ENCODE measurements at regions not wholly inside any gene's neighbourhood (a gene's known extent, or its start where the extent isn't known, plus 50 kb on each side); places are given as distances from the start of the nearest gene placed in this dataset.

DNA sequence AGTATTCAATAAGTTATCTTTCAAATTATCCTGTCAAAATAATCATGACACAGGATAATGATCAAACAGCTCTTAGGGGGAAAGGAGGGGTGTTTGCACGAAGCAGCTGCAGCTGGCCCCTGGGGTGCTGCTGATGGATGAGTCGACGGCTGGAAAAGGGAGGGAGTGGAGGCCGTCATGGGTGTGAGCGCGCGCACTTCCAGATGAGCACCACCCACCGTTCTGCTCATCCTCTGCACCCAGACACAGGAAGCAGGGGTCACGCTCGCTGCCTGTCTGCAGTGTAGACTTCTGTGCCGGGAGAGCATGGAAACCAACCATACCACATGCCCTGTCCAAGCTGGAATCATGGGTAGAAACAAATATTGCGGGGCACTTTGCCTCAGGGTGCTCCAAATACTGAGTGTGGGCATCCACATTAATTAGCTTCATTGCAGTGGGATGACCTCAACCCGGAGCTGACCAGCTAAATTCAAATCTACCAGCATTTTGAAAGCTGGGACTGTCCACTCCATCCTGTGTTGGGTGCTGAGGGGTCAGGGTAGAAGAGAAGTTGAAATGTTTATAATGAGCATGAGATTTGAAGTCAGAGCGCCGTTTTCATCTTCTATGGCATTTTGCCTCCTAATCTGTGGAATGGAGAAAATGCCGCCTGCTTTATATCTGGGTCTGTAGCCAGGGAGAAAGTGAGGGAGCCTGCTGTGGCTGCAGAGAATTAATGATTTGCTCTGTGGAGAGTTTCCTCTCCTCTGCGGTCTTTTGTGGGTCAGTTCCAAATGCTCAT is 802.4 kb downstream of the TBC1D22A start:
- CTCF ChIA-PET: no interaction called here
- Histone ChIP-seq H3K27ac (ENCODE audit: extremely low read depth, low read depth, low read length) (no peak overlapping the region), H3K36me3 (ENCODE audit: control insufficient read depth in 2 of 2, insufficient read depth in 1 of 2, low read length in 2 of 2) (no peaks in the 10 kb centered on the region), H3K4me3 (ENCODE audit: low read depth, low read length) (no peak overlapping the region), H3K9me3 (ENCODE audit: control insufficient read depth, insufficient read depth, low read depth, low read length) (no peaks in the 10 kb centered on the region), H3K4me1 (ENCODE audit: control insufficient read depth, insufficient read depth, low read length) (no peaks in the 10 kb centered on the region)
- no peak for TF ChIP-seq ZNF223 (tag by site-specific recombination; IDR thresholded peaks at IDR 0.05)
- TF ChIP-seq, protein P1, sequence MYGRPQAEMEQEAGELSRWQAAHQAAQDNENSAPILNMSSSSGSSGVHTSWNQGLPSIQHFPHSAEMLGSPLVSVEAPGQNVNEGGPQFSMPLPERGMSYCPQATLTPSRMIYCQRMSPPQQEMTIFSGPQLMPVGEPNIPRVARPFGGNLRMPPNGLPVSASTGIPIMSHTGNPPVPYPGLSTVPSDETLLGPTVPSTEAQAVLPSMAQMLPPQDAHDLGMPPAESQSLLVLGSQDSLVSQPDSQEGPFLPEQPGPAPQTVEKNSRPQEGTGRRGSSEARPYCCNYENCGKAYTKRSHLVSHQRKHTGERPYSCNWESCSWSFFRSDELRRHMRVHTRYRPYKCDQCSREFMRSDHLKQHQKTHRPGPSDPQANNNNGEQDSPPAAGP (tag by site-specific recombination; IDR thresholded peaks at IDR 0.05): peak; percentile 33; the same call in 1 of the 2 replicates
- POLR2A ChIA-PET: no interaction called here

DNA sequence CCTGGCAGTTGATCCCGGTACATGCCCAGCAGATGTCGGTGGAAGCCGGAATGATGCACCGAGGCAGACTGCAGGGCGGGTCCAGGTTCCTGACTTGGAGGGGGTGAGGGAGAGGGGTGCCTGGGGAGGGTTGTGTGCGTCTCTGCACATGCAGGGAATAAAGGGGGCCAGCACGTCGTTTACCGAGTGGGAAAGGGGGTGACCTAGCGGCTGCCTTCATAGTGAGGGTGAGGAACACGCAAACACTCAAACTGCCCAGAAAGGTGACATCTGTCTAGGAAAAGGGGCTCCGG is 801.7 kb downstream of the TBC1D22A start:
- H3K36me3 ChIP-seq (ENCODE audit: control insufficient read depth in 2 of 2, insufficient read depth in 1 of 2, low read length in 2 of 2): no peaks in the 10 kb centered on the region
- H3K27ac ChIP-seq (ENCODE audit: extremely low read depth, low read depth, low read length): no peak overlapping the region
- no peak overlapping the region for H3K4me3 ChIP-seq (ENCODE audit: low read depth, low read length)
- H3K4me1 ChIP-seq (ENCODE audit: control insufficient read depth, insufficient read depth, low read length): no peaks in the 10 kb centered on the region
- CTCF ChIA-PET: no interaction called here
- TF ChIP-seq, protein P2, sequence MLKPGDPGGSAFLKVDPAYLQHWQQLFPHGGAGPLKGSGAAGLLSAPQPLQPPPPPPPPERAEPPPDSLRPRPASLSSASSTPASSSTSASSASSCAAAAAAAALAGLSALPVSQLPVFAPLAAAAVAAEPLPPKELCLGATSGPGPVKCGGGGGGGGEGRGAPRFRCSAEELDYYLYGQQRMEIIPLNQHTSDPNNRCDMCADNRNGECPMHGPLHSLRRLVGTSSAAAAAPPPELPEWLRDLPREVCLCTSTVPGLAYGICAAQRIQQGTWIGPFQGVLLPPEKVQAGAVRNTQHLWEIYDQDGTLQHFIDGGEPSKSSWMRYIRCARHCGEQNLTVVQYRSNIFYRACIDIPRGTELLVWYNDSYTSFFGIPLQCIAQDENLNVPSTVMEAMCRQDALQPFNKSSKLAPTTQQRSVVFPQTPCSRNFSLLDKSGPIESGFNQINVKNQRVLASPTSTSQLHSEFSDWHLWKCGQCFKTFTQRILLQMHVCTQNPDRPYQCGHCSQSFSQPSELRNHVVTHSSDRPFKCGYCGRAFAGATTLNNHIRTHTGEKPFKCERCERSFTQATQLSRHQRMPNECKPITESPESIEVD (tag by site-specific recombination; IDR thresholded peaks at IDR 0.05): no peak
- no peak for TF ChIP-seq ZNF354C (tag by site-specific recombination; IDR thresholded peaks at IDR 0.05; ENCODE audit: borderline replicate concordance, low read depth)
- H3K9me3 ChIP-seq (ENCODE audit: control insufficient read depth, insufficient read depth, low read depth, low read length): no peaks in the 10 kb centered on the region
- POLR2A ChIA-PET: no interaction called here

DNA sequence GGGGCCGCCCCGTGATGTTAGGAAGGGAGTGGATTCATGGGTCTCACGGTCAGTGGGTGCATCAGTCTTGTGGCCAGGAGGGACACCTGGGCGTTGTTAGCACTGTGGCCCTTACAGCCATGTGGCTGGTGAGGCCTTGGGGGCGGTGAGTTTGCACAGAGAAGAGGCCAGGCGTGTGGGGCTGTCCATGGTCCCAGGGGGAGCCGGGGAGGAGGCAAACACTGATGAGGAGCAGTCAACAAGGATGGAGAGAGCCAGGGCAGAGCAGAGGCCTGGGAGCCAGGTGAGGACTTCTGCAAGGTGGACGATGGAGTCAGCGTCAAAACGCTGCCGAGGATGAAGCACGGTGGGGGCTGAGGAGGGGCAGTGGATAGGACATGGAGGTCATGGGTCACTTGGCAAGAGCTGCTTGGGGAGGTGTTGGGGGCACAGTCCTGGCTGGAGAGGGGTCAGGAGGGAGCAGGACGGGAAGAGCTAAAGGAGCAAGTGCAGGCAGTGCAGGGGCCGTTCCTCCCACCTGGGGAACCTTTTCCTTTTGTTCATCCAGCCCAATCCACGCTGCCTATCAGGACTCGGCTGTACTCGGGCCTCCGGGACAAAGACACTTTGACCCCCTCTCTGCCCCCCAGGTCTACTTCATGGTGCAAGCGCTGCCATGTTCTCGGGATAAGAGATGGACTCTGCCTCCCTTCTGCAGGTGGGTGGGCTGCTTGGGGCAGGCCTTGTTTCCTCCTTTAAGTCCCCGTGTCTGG is 801.1 kb downstream of the TBC1D22A start:
- no peaks in the 10 kb centered on the region for H3K4me1 ChIP-seq (ENCODE audit: control insufficient read depth, insufficient read depth, low read length)
- no peaks in the 10 kb centered on the region for H3K9me3 ChIP-seq (ENCODE audit: control insufficient read depth, insufficient read depth, low read depth, low read length)
- POLR2A ChIA-PET: no interaction called here
- CTCF ChIA-PET: no interaction called here
- no peak overlapping the region for H3K4me3 ChIP-seq (ENCODE audit: low read depth, low read length)
- no peak overlapping the region for H3K27ac ChIP-seq (ENCODE audit: extremely low read depth, low read depth, low read length)
- no peaks in the 10 kb centered on the region for H3K36me3 ChIP-seq (ENCODE audit: control insufficient read depth in 2 of 2, insufficient read depth in 1 of 2, low read length in 2 of 2)
- no peak for TF ChIP-seq ZNF571 (tag by site-specific recombination; IDR thresholded peaks at IDR 0.05)
- no peak for TF ChIP-seq ZNF121 (tag by site-specific recombination; IDR thresholded peaks at IDR 0.05)
- TF ChIP-seq, protein P1 (tag by site-specific recombination; IDR thresholded peaks at IDR 0.05): no peak
- TF ChIP-seq ZNF112 (tag by site-specific recombination; IDR thresholded peaks at IDR 0.05): no peak
- TF ChIP-seq ZNF138 (tag by site-specific recombination; IDR thresholded peaks at IDR 0.05; ENCODE audit: borderline replicate concordance): no peak

DNA sequence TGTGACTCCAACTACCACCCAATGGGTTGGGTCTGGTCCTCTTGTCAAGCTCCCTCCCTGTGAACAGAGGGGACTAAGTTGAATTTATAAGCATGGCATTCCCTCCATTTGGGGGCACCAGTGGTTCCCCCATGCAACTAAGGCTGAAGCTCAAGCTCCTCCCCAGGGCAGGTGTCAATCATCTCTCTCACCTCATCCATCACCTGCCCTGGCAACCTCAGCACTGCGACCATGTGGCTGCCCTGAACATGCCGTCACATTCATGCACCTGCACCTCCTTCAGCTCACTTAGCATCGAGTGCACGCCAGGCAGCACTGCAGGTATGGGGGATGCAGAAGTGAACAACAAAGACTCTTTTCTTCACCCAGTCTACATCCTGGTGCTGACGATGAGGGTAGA is 799.3 kb downstream of the TBC1D22A start:
- Histone ChIP-seq H3K27ac (ENCODE audit: extremely low read depth, low read depth, low read length) (no peak overlapping the region), H3K9me3 (ENCODE audit: control insufficient read depth, insufficient read depth, low read depth, low read length) (no peaks in the 10 kb centered on the region), H3K4me3 (ENCODE audit: low read depth, low read length) (no peak overlapping the region), H3K4me1 (ENCODE audit: control insufficient read depth, insufficient read depth, low read length) (no peaks in the 10 kb centered on the region), H3K36me3 (ENCODE audit: control insufficient read depth in 2 of 2, insufficient read depth in 1 of 2, low read length in 2 of 2) (no peaks in the 10 kb centered on the region)
- ChIA-PET POLR2A (no interaction called here), CTCF (interaction anchor here (0.6 kb wide), 1 partner anchor 741 kb away, joined by 3 read pairs; no protein-coding TSS in a partner anchor)
- TF ChIP-seq, protein P3, sequence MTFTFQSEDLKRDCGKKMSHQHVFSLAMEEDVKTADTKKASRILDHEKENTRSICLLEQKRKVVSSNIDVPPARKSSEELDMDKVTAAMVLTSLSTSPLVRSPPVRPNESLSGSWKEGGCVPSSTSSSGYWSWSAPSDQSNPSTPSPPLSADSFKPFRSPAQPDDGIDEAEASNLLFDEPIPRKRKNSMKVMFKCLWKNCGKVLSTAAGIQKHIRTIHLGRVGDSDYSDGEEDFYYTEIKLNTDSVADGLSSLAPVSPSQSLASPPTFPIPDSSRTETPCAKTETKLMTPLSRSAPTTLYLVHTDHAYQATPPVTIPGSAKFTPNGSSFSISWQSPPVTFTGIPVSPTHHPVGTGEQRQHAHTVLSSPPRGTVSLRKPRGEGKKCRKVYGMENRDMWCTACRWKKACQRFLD (tag by site-specific recombination; IDR thresholded peaks at IDR 0.05): no peak
- no peak for TF ChIP-seq ZNF16 (tag by site-specific recombination; IDR thresholded peaks at IDR 0.05; ENCODE audit: low read depth)
- no peak for TF ChIP-seq GFI1B (tag by site-specific recombination; IDR thresholded peaks at IDR 0.05)
- no peak for TF ChIP-seq ZNF48 (tag by site-specific recombination; IDR thresholded peaks at IDR 0.05)
- TF ChIP-seq ZNF600 (tag by site-specific recombination; IDR thresholded peaks at IDR 0.05): no peak
- TF ChIP-seq, protein P4, sequence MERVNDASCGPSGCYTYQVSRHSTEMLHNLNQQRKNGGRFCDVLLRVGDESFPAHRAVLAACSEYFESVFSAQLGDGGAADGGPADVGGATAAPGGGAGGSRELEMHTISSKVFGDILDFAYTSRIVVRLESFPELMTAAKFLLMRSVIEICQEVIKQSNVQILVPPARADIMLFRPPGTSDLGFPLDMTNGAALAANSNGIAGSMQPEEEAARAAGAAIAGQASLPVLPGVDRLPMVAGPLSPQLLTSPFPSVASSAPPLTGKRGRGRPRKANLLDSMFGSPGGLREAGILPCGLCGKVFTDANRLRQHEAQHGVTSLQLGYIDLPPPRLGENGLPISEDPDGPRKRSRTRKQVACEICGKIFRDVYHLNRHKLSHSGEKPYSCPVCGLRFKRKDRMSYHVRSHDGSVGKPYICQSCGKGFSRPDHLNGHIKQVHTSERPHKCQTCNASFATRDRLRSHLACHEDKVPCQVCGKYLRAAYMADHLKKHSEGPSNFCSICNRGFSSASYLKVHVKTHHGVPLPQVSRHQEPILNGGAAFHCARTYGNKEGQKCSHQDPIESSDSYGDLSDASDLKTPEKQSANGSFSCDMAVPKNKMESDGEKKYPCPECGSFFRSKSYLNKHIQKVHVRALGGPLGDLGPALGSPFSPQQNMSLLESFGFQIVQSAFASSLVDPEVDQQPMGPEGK (tag by site-specific recombination; IDR thresholded peaks at IDR 0.05): no peak
- TF ChIP-seq ZIC2 (tag by site-specific recombination; IDR thresholded peaks at IDR 0.05): no peak
- TF ChIP-seq ZNF768 (tag by site-specific recombination; IDR thresholded peaks at IDR 0.05): no peak
- no peak for TF ChIP-seq HOXA7 (CRISPR knock-in tag; IDR thresholded peaks at IDR 0.05; ENCODE audit: borderline replicate concordance)
